Thyroid gland (tissue), 4 donors: ENCODE measurements at regions not wholly inside any gene's neighbourhood (a gene's known extent, or its start where the extent isn't known, plus 50 kb on each side); places are given as distances from the start of the nearest gene placed in this dataset.

Experiments
- POLR2A ChIP-seq, 2 donors: fragments of 450-650 bp; IDR thresholded peaks; one replicate each; pipeline ENCODE4 v1.6.1; 2017; ENCODE audit warnings: antibody characterized with exemption in 2 of 2, mild to moderate bottlenecking in 2 of 2, moderate library complexity in 1 of 2
- TF ChIP-seq, protein P1 (sequence below), 6 experiments: fragments of 200-600 bp in 3 of 6; fragments of 450-650 bp in 3 of 6; sonication (generic) in 3 of 6; IDR thresholded peaks; one replicate each; pipeline ENCODE4 v1.5.1; 2016 to 2019; ENCODE audit warnings: antibody characterized with exemption in 6 of 6, mild to moderate bottlenecking in 2 of 6, inconsistent platforms in 1 of 6, moderate library complexity in 1 of 6

DNA sequence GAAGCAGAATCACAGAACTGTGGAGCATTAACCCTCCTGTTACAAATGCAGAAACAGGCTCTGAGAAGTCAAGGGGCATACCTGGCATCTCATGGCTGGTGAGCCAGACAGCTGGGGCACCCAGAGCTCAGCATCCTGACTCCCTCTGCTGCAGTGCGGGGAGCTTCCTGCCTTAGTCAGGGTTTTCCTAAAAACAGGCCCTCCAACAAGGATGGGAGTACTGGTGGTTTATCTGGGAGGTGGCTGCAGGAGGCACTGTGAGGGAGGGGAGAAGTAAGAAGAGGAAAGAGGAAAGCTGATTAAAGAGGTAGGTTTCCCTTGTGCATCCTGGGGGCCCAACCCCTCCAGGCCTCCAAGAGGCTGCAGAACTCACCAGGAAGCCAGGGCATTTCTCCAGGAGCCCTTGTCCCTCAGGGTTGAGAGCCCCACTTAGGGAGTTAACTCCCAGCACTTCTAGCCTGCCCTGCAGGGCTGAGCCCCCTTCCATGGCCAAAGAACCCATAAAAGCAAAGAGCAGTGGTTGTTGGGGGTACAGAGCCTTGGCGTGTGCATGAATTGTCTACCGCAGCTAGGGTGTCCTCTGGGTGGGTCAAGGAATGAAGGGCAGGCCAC lies 261.5 kb upstream of the RPL38 start:
- TF ChIP-seq, protein P1, sequence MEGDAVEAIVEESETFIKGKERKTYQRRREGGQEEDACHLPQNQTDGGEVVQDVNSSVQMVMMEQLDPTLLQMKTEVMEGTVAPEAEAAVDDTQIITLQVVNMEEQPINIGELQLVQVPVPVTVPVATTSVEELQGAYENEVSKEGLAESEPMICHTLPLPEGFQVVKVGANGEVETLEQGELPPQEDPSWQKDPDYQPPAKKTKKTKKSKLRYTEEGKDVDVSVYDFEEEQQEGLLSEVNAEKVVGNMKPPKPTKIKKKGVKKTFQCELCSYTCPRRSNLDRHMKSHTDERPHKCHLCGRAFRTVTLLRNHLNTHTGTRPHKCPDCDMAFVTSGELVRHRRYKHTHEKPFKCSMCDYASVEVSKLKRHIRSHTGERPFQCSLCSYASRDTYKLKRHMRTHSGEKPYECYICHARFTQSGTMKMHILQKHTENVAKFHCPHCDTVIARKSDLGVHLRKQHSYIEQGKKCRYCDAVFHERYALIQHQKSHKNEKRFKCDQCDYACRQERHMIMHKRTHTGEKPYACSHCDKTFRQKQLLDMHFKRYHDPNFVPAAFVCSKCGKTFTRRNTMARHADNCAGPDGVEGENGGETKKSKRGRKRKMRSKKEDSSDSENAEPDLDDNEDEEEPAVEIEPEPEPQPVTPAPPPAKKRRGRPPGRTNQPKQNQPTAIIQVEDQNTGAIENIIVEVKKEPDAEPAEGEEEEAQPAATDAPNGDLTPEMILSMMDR (IDR thresholded peaks at IDR 0.05) = no peak
- TF ChIP-seq POLR2A (IDR thresholded peaks at IDR 0.05) = no peak
